ENCODE measurements at regions not wholly inside any gene's neighbourhood (a gene's known extent, or its start where the extent isn't known, plus 50 kb on each side); places are given as distances from the start of the nearest gene placed in this dataset.

GRCh38 chr20:52434453-52434852, 242.9 kb upstream of the ZFP64 start:
- TF ChIP-seq CTCF (IDR thresholded peaks at IDR 0.05; ENCODE audit: poor library complexity, severe bottlenecking) (no peak), EZH2 (IDR thresholded peaks at IDR 0.05; ENCODE audit: borderline replicate concordance, insufficient read depth, low read length, poor library complexity, severe bottlenecking) (no peak), EP300 (conservative IDR thresholded peaks at IDR 0.05; ENCODE audit: poor library complexity, severe bottlenecking) (no peak), RAD21 (conservative IDR thresholded peaks at IDR 0.05) (no peak), POLR2AphosphoS5 (IDR thresholded peaks at IDR 0.05) (no peak), SMC3 (conservative IDR thresholded peaks at IDR 0.05; ENCODE audit: poor library complexity) (no peak), TAF1 (IDR thresholded peaks at IDR 0.05; ENCODE audit: low read depth) (no peak)
- TF ChIP-seq, protein P1, sequence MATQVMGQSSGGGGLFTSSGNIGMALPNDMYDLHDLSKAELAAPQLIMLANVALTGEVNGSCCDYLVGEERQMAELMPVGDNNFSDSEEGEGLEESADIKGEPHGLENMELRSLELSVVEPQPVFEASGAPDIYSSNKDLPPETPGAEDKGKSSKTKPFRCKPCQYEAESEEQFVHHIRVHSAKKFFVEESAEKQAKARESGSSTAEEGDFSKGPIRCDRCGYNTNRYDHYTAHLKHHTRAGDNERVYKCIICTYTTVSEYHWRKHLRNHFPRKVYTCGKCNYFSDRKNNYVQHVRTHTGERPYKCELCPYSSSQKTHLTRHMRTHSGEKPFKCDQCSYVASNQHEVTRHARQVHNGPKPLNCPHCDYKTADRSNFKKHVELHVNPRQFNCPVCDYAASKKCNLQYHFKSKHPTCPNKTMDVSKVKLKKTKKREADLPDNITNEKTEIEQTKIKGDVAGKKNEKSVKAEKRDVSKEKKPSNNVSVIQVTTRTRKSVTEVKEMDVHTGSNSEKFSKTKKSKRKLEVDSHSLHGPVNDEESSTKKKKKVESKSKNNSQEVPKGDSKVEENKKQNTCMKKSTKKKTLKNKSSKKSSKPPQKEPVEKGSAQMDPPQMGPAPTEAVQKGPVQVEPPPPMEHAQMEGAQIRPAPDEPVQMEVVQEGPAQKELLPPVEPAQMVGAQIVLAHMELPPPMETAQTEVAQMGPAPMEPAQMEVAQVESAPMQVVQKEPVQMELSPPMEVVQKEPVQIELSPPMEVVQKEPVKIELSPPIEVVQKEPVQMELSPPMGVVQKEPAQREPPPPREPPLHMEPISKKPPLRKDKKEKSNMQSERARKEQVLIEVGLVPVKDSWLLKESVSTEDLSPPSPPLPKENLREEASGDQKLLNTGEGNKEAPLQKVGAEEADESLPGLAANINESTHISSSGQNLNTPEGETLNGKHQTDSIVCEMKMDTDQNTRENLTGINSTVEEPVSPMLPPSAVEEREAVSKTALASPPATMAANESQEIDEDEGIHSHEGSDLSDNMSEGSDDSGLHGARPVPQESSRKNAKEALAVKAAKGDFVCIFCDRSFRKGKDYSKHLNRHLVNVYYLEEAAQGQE (IDR thresholded peaks at IDR 0.05; ENCODE audit: borderline replicate concordance), result no peak
